GM12878 (cell line): ENCODE measurements at regions not wholly inside any gene's neighbourhood (a gene's known extent, or its start where the extent isn't known, plus 50 kb on each side); places are given as distances from the start of the nearest gene placed in this dataset.

Source experiments
- ATAC-seq: fragments of 200-7000 bp; cut with Tn5 transposase; 3 replicates; pipeline ENCODE4 v1.9.1; 2020; ENCODE audit warnings: mild to moderate bottlenecking, moderate library complexity
- BruUV-seq: library from RNA; stranded (reverse); fragments of 400-500 nt; replicated peaks from 2 replicates; lab custom pipeline; 2021; lab: Mats Ljungman, UMichigan
- CTCF ChIA-PET: fragments of 300-600 bp; sonication (Branson Sonifier 250); formaldehyde crosslinking; extraction: SDS; loops from one replicate; lab custom pipeline; 2021; ENCODE audit warnings: inconsistent platforms; lab: Yijun Ruan, JAX
- POLR2A ChIA-PET: fragments of 350-600 bp; formaldehyde crosslinking; extraction: SDS; loops from one replicate; lab custom pipeline; 2021; ENCODE audit warnings: inconsistent platforms; lab: Charles Lee
- RAD21 ChIA-PET: fragments of 300-600 bp; sonication (Branson Sonifier 250); formaldehyde crosslinking; loops from one replicate; lab custom pipeline; 2023; ENCODE audit warnings: antibody characterized with exemption; ENCODE audit not compliant: unreplicated experiment; lab: Charles Lee
- SMC1A ChIA-PET: fragments of 300-600 bp; sonication (Branson Sonifier 250); formaldehyde crosslinking; loops from one replicate; lab custom pipeline; 2023; ENCODE audit not compliant: unreplicated experiment, uncharacterized antibody; lab: Charles Lee
- DNase-seq: peaks from one replicate; pipeline ENCODE4 v3.0.0-alpha.2; 2011; ENCODE audit warnings: low read depth, low spot score
- FAIRE-seq: peaks from 3 replicates; lab custom pipeline; 2011; peaks lifted over from hg19 to GRCh38; lab: Jason Lieb, UNC
- H2AFZ ChIP-seq: 2 replicates; pipeline ENCODE4 v1.6.0; 2011; ENCODE audit warnings: low read depth, low read length, control low read depth; ENCODE audit not compliant: control insufficient read depth
- H3K27ac ChIP-seq: 2 replicates; pipeline ENCODE4 v1.5.1; 2011; ENCODE audit warnings: control low read depth; ENCODE audit not compliant: control insufficient read depth, insufficient read depth
- H3K27me3 ChIP-seq, 2 experiments: replicated peaks in 1 of 2; 2 replicates each; pipeline versions ENCODE4 v1.6.0 to v1.6.1; 2011; ENCODE audit warnings: low read length in 1 of 2; ENCODE audit not compliant: control insufficient read depth in 2 of 2, insufficient read depth in 2 of 2
- H3K36me3 ChIP-seq, 2 experiments: 2 replicates each; pipeline ENCODE4 v1.5.1; 2011; ENCODE audit warnings: low read length in 1 of 2; ENCODE audit not compliant: control insufficient read depth in 2 of 2, insufficient read depth in 2 of 2
- H3K4me1 ChIP-seq: 2 replicates; pipeline ENCODE4 v1.6.1; 2011; ENCODE audit warnings: mild to moderate bottlenecking, low read length, moderate library complexity, mixed read lengths; ENCODE audit not compliant: control insufficient read depth, insufficient read depth
- H3K4me2 ChIP-seq: 2 replicates; pipeline ENCODE4 v1.6.0; 2011; ENCODE audit warnings: control low read depth; ENCODE audit not compliant: control insufficient read depth, insufficient read depth
- H3K4me3 ChIP-seq: fragments of 200-600 bp; sonication (generic); 2 replicates; pipeline ENCODE4 v1.5.1; 2016
- H3K79me2 ChIP-seq: 2 replicates; pipeline ENCODE4 v1.6.0; 2011; ENCODE audit warnings: low read length; ENCODE audit not compliant: control insufficient read depth, insufficient read depth
- H3K9ac ChIP-seq: 2 replicates; pipeline ENCODE4 v1.8.0; 2011; ENCODE audit warnings: low read length, control low read depth, mixed read lengths; ENCODE audit not compliant: control insufficient read depth, insufficient read depth
- H3K9me3 ChIP-seq: replicated peaks from 3 replicates; pipeline ENCODE4 v1.5.1; 2011; ENCODE audit warnings: mild to moderate bottlenecking, low read length; ENCODE audit not compliant: control insufficient read depth, insufficient read depth
- H4K20me1 ChIP-seq: 2 replicates; pipeline ENCODE4 v1.6.0; 2011; ENCODE audit not compliant: control insufficient read depth, insufficient read depth
- CREB1 ChIP-seq: IDR thresholded peaks from 2 replicates; pipeline ENCODE4 v1.6.1; 2012; ENCODE audit warnings: low read depth, mild to moderate bottlenecking, inconsistent platforms
- GATAD2B ChIP-seq: fragments of 450-650 bp; conservative IDR thresholded peaks from 2 replicates; pipeline ENCODE4 v1.6.1; 2017; ENCODE audit warnings: low read depth, mild to moderate bottlenecking, moderate library complexity
- HSF1 ChIP-seq: fragments of 150-350 bp; IDR thresholded peaks from 2 replicates; pipeline ENCODE4 v1.6.1; 2014; ENCODE audit warnings: mild to moderate bottlenecking, low read depth, low read length
- NR2C2 ChIP-seq: IDR thresholded peaks from 2 replicates; pipeline ENCODE4 v1.6.1; 2011; ENCODE audit warnings: borderline replicate concordance, low read depth; ENCODE audit not compliant: control insufficient read depth, insufficient read length
- SIX5 ChIP-seq: IDR thresholded peaks from 2 replicates; pipeline ENCODE4 v1.6.1; 2011; ENCODE audit warnings: mild to moderate bottlenecking, low read depth, low read length, moderate library complexity; ENCODE audit not compliant: severe bottlenecking
- SMC3 ChIP-seq: IDR thresholded peaks from 2 replicates; pipeline ENCODE4 v1.6.1; 2011; ENCODE audit warnings: low read length, improper control_type of control experiment, borderline replicate concordance
- TARDBP ChIP-seq: IDR thresholded peaks from 2 replicates; pipeline ENCODE4 v1.6.1; 2016; ENCODE audit warnings: borderline replicate concordance
- TBL1XR1 ChIP-seq: IDR thresholded peaks from 2 replicates; pipeline ENCODE4 v1.6.1; 2012; ENCODE audit warnings: low read depth, low read length, improper control_type of control experiment
- WGBS: methylation state at CpG from one replicate; pipeline ENCODE4 v1.1.6; 2016; ENCODE audit warnings: low lambda C conversion rate; ENCODE audit not compliant: insufficient replicate concordance, insufficient coverage; ENCODE audit errors: missing lambda C conversion rate; 5-methylcytosine and 5-hydroxymethylcytosine counted together
- in situ Hi-C: fragments of 300-500 bp; cut with MboI; formaldehyde crosslinking; loops from 9 replicates; pipeline ENCODE4 v1.14.3; 2018; ENCODE audit warnings: mixed read lengths
- intact Hi-C: fragments of 100-400 bp; cut with micrococcal nuclease; formaldehyde crosslinking; loops from one replicate; pipeline ENCODE4 v1.14.2; 2022; ENCODE audit not compliant: unreplicated experiment
- TF ChIP-seq, protein P1 (sequence below): IDR thresholded peaks from 2 replicates; pipeline ENCODE4 v1.6.1; 2011; ENCODE audit warnings: borderline replicate concordance, low read depth, mild to moderate bottlenecking, moderate library complexity, mixed read lengths, low read length; ENCODE audit not compliant: insufficient read depth; ENCODE audit errors: extremely low read length

- ChIA-PET POLR2A (no interaction called here), SMC1A (no interaction called here), RAD21 (no interaction called here), CTCF (no interaction called here)
- DNase-seq, result no peak
- intact Hi-C loops (no loop called here), in situ Hi-C loops (no loop called here)
- Histone ChIP-seq H3K4me1 (no peaks in the 10 kb centered on the region), H4K20me1 (no peaks in the 10 kb centered on the region), H2AFZ (no peak overlapping the region), H3K36me3 (no peaks in the 10 kb centered on the region), H3K4me2 (no peak overlapping the region), H3K9me3 (no peaks in the 10 kb centered on the region), H3K9ac (no peak overlapping the region), H3K4me3 (no peak overlapping the region), H3K79me2 (no peaks in the 10 kb centered on the region), H3K27ac (no peak overlapping the region), H3K27me3 (no peaks in the 10 kb centered on the region)
- no TSS peak for BruUV-seq
- TF ChIP-seq, protein P1, sequence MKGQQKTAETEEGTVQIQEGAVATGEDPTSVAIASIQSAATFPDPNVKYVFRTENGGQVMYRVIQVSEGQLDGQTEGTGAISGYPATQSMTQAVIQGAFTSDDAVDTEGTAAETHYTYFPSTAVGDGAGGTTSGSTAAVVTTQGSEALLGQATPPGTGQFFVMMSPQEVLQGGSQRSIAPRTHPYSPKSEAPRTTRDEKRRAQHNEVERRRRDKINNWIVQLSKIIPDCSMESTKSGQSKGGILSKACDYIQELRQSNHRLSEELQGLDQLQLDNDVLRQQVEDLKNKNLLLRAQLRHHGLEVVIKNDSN, result no peak
- TF ChIP-seq TARDBP, result no peak
- TF ChIP-seq CREB1, result no peak
- no peak for TF ChIP-seq TBL1XR1
- no peak for TF ChIP-seq NR2C2
- no peak for TF ChIP-seq HSF1
- TF ChIP-seq SIX5, result no peak
- no peak for TF ChIP-seq SMC3
- no peak for TF ChIP-seq GATAD2B
- no peak for ATAC-seq
- 26% methylated on average over 8 of the region's 8 CpGs for WGBS
- no peak for FAIRE-seq
Measured at GRCh38 chr18:78017869-78018268, 768.2 kb downstream of the GALR1 start.
